ENCODE measurements at regions not wholly inside any gene's neighbourhood (a gene's known extent, or its start where the extent isn't known, plus 50 kb on each side); places are given as distances from the start of the nearest gene placed in this dataset.

GRCh38 chr15:47429376-47429775 lies 287.9 kb upstream of the SEMA6D start:
- Mint-ChIP-seq H3K36me3 (ENCODE audit: insufficient read depth) (no peaks in the 10 kb centered on the region), H3K4me1 (ENCODE audit: low read depth) (peaks cover 12% of the 10 kb centered on the region), H3K9me3 (ENCODE audit: low read depth) (no peaks in the 10 kb centered on the region), H3K27ac (no peak overlapping the region), H3K27me3 (peaks cover 20% of the 10 kb centered on the region), H3K4me3 (ENCODE audit: low read depth) (no peak overlapping the region)
- TF ChIP-seq CTCF (IDR thresholded peaks at IDR 0.05; ENCODE audit: unreplicated experiment): no peak
- no peak for DNase-seq (ENCODE audit: low spot score, unreplicated experiment)

- Mint-ChIP-seq H3K36me3 (ENCODE audit: insufficient read depth) (no peaks in the 10 kb centered on the region), H3K9me3 (ENCODE audit: low read depth) (no peaks in the 10 kb centered on the region), H3K27ac (no peak overlapping the region), H3K4me1 (ENCODE audit: low read depth) (peaks cover 12% of the 10 kb centered on the region), H3K4me3 (ENCODE audit: low read depth) (no peak overlapping the region), H3K27me3 (peaks cover 14% of the 10 kb centered on the region)
- no peak for TF ChIP-seq CTCF (IDR thresholded peaks at IDR 0.05; ENCODE audit: unreplicated experiment)
- no peak for DNase-seq (ENCODE audit: low spot score, unreplicated experiment)
Observed at GRCh38 chr15:47431501-47431900, 285.8 kb upstream of the SEMA6D start.

GRCh38 chr15:47432826-47433225 lies 284.5 kb upstream of the SEMA6D start:
- H3K36me3 Mint-ChIP-seq (ENCODE audit: insufficient read depth): no peaks in the 10 kb centered on the region
- no peak for TF ChIP-seq CTCF (IDR thresholded peaks at IDR 0.05; ENCODE audit: unreplicated experiment)
- no peak overlapping the region for H3K4me3 Mint-ChIP-seq (ENCODE audit: low read depth)
- peaks cover 10% of the 10 kb centered on the region for H3K27me3 Mint-ChIP-seq
- no peaks in the 10 kb centered on the region for H3K9me3 Mint-ChIP-seq (ENCODE audit: low read depth)
- H3K4me1 Mint-ChIP-seq (ENCODE audit: low read depth): peaks cover 10% of the 10 kb centered on the region
- no peak for DNase-seq (ENCODE audit: low spot score, unreplicated experiment)
- H3K27ac Mint-ChIP-seq: no peak overlapping the region

- Mint-ChIP-seq H3K4me1 (ENCODE audit: low read depth) (peaks cover 5% of the 10 kb centered on the region), H3K4me3 (ENCODE audit: low read depth) (no peak overlapping the region), H3K27ac (no peak overlapping the region), H3K27me3 (peaks cover 7% of the 10 kb centered on the region), H3K9me3 (ENCODE audit: low read depth) (no peaks in the 10 kb centered on the region), H3K36me3 (ENCODE audit: insufficient read depth) (no peaks in the 10 kb centered on the region)
- DNase-seq (ENCODE audit: low spot score, unreplicated experiment): no peak
- no peak for TF ChIP-seq CTCF (IDR thresholded peaks at IDR 0.05; ENCODE audit: unreplicated experiment)
Observed at GRCh38 chr15:47434596-47434995, 282.7 kb upstream of the SEMA6D start.

GRCh38 chr15:47437491-47437890 lies 279.8 kb upstream of the SEMA6D start:
- Mint-ChIP-seq H3K4me1 (ENCODE audit: low read depth) (peaks cover 22% of the 10 kb centered on the region), H3K4me3 (ENCODE audit: low read depth) (no peak overlapping the region), H3K27me3 (peaks cover 7% of the 10 kb centered on the region), H3K36me3 (ENCODE audit: insufficient read depth) (no peaks in the 10 kb centered on the region), H3K9me3 (ENCODE audit: low read depth) (no peaks in the 10 kb centered on the region), H3K27ac (no peak overlapping the region)
- TF ChIP-seq CTCF (IDR thresholded peaks at IDR 0.05; ENCODE audit: unreplicated experiment): no peak
- DNase-seq (ENCODE audit: low spot score, unreplicated experiment): no peak

Data from progenitor cell of endocrine pancreas (in vitro differentiated cells).